Medulla oblongata (tissue), 1 donor: ENCODE measurements at regions not wholly inside any gene's neighbourhood (a gene's known extent, or its start where the extent isn't known, plus 50 kb on each side); places are given as distances from the start of the nearest gene placed in this dataset.
A peak's percentile ranks its signal among the peaks of the same experiment; 100 is the strongest.

ENCODE experiments used
- DNase-seq: peaks from one replicate; pipeline ENCODE4 v3.0.0-alpha.2; 2015; ENCODE audit errors: extremely low spot score

- DNase-seq = no peak
Measured at GRCh38 chr1:229107972-229108371, 162.9 kb upstream of the RAB4A start.

- DNase-seq = no peak
Measured at GRCh38 chr1:229108598-229109201, 162.2 kb upstream of the RAB4A start.

- peak; percentile 81 for DNase-seq
Measured at GRCh38 chr1:229109320-229109761, 161.6 kb upstream of the RAB4A start.

DNA sequence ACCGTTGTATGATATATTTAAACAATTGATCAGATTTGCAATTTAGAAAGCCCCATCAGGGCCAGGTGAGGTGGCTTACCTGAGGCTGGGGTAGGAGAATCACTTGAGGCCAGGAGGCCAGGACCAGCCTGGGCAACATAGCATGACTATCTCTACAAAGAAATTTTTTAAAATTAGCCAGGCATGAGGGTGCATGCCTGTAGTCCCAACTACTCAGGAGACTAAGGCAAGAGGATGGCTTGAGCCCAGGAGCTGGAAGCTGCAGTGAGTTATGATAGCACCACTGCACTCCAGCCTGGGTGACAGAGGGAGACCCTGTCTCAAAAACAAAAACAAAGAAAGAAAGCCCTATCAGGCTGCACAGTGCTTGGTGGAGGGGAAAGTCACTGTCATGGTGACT, 159.9 kb upstream of the RAB4A start:
- DNase-seq = no peak

- DNase-seq = no peak
Measured at GRCh38 chr1:229111703-229112319, 159.1 kb upstream of the RAB4A start.

DNA sequence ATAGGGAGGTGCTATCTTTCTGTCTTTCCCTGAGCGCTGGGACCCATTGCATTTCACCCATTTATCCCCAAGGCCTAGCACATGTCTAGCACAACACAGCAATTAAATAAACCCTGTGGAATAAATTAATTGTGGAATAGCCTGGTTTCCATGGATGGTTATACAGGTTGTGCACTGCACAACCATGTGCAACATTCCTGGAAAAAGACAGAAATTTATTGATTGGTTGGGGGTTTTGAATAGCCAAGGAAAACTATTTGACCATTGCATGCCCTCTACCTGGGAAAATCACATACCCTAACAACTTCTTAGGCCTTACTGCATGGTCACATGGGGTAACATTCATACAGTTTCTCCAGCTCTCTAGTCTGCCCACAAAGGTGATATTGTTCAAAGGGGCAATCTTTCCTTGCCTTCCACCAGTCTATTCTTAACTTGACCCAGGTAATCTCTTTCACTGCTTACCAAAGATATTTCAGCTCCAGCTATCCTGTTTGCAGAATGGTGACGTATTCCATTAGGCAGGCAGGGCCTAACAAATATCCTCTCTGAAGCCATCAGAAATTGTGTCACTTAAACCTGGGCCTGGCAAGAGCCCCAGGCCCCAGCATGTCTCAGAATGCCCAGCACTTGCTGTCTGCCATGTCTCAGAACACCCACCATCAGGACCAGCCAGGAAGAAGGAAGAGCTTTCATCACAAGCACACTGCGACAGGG, 157.9 kb upstream of the RAB4A start:
- DNase-seq = no peak

- DNase-seq = no peak
Measured at GRCh38 chr1:229114315-229114714, 156.6 kb upstream of the RAB4A start.

DNA sequence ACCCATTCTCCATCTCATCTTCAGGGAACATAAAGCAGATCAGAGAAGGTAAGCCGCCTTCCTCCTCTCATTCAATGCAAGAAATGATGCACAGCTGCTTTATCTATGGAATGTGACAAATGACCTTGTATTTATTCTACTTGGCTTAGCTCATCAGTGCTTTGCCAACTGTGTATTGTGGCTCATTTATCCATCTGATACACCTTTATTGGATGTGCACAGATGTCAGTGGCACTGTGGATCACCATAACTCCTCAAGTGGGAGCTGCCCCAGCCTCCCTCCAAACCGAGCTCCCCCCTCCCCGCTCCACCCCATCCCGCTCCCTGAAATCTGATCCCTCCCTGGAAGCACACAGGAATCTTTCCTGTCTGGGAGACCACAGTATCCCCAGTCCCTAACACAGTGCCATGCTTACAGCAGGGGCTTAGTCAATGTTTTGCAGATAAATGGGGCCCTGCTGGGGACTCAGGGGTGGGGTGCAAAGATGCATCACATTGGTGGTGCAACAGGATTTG, 156.0 kb upstream of the RAB4A start:
- DNase-seq = no peak

- no peak for DNase-seq
Measured at GRCh38 chr1:229116114-229116513, 154.8 kb upstream of the RAB4A start.

DNA sequence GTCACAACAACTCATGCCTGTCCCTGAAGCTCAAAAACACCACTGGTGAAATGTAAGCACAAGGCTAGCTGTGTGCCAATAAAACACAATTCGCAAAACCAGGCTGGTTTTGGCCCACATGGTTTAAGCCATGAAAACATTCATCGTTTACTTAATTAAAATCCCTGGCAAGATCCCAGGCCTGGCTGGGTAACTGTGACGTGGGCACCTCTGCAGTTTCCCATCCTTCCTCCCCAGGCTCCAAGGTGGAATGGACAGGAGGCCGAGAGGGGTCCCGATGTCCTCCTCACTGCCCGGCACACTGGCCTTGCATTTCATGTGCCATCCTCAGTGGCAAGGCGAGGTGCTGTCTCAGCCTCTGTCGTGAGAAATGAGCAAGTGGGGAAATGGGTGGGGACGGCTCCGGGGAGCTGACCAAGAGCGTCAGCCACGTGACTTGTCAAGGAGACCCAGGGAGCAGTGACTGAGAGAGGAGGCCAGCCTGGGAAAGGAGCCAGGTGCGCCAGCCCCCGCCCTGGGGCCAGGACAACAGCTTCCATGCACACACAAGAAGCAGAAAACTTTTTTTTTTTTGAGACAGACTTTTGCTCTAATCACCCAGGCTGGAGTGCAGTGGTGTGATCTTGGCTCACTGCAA, 153.1 kb upstream of the RAB4A start:
- peak; percentile 74 for DNase-seq

GRCh38 chr1:229118477-229119061, 152.3 kb upstream of the RAB4A start:
- no peak for DNase-seq

DNA sequence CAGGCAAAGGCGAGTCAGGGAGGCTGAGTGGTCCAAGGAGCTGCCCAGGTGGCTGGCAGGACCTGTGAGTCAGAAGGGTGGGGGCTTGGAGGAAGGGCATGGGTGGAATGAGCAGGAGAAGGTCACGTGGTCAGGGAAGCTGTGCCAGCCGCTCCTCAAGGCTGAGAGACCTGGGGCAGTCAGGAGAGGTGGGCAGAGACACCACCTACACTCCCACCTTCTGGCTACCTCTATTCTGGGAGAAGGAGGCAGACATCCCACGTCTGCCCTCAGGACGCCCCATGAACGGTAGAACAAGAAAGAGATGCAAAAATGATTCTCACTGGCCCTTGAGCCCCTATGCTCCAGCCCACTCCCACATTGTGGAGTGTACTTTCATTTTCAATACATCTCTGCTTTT, 151.8 kb upstream of the RAB4A start:
- DNase-seq = no peak

DNA sequence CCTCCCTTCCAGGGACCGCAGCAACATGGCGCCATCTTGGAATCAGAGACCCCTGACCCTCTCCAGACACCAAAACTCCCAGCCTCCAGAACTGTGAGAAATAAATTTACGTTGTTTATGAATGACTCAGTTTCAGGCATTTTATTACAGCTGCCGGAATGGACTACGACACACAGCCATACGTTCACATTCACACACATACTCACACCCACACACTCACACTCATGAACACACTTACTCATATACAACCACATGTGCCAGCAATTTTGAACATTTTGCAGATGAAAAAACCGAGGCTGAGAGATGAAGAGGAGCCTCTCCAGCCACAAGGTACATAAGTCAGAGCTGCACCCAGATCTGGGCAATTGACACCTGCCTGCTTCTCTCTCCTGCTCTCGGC, 151.0 kb upstream of the RAB4A start:
- DNase-seq = no peak

- DNase-seq = no peak
Measured at GRCh38 chr1:229121845-229122436, 149.0 kb upstream of the RAB4A start.

GRCh38 chr1:229122606-229123005, 148.3 kb upstream of the RAB4A start:
- DNase-seq = no peak

DNA sequence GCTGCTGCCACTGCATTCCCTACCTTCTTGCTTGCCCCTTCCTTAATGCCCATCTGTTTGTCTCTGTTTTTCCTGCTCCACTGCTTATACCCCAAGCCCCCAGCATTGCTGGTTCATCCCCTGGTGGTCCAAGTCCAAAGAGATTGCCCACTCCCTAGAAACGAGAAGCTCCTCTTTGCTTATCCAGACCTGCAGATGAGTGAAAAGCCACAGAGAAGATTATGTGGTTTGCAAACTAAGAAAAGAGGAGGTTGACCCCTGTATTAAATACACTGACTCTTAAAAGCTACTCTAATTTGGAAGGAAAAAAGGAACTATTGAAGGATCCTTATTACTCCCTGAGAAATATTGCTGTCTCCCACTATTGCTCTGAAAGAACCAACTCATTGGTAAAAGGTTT, 146.8 kb upstream of the RAB4A start:
- no peak for DNase-seq

GRCh38 chr1:229124520-229125124, 146.3 kb upstream of the RAB4A start:
- peak; percentile 58 for DNase-seq

GRCh38 chr1:229127301-229127700, 143.6 kb upstream of the RAB4A start:
- peak; percentile 66 for DNase-seq

DNA sequence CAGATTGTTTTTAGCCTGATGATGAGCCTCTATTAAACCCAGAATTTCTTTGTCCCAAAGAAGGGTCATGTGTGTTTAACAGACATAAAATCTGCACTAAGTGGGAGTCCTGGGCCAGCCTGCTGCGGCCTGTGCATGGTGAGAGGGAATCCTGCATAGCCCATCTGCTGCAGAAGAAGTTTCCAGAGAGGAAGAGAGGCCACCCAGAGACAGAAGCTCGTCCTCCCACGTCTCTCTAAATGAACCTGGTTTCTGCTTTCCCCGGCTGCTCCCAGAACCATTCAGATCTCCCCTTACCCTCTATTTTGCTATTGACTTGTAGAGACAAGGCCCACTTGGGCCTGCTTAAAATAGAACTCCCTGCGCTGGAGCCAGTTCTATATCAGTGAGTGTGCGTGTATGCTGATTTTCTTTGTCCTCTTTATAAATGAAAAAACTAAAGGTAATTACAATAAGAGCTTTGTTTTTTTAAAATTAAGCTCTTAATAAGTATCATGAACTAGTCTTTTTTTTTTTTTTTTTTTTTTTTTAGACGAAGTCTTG, 142.8 kb upstream of the RAB4A start:
- DNase-seq = no peak

DNA sequence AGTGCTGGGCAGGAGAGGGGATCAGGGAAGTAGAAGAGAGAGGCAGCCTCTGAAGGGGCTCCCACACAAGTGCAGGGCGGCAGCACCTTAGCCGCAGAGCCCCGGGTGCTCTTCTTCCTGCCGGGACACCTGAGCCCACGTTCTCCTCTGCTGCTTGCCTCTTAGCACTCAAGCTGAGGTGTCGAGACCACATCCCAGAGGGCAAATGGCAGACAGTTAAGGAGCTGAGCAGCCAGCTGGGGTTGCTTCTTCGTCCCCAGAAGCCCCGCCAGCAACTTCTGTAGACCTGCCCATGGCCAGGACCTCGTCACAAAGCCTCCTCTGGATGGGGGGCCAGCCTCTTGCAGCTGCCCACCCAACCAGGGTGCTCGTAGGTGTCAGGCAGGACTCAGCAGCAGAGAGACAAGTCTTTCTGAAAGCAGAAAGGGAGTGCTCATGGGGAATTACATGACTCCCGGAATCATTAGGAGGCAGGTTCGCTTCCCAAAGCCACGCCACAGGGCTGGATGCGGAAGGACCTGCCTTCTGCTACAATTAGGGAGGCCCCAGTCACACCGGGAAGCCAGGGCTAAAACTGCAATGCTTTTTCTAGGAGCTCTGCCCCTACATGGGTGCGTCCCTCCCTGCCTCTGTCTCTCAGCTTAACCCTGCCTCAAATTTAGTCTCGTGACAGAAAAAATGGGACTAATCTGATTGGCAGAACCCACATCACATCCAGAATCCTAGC, 141.4 kb upstream of the RAB4A start:
- DNase-seq = no peak
